Activated T-helper 2 cell treated with anti-CD3 and anti-CD28 coated beads, Interferon-gamma antibody, Interleukin-2, Interleukin-4, amounts not matched to agents 10 μg/mL and 5 μg/mL and 100 μg/mL, durations not matched to agents 14 hours and 24 hours and 36 hours (primary cell): ENCODE measurements at regions not wholly inside any gene's neighbourhood (a gene's known extent, or its start where the extent isn't known, plus 50 kb on each side); places are given as distances from the start of the nearest gene placed in this dataset.

Experiments
- DNase-seq: peaks from one replicate; pipeline ENCODE4 v3.0.0; 2021; ENCODE audit warnings: low spot score
- H3K27ac Mint-ChIP-seq: one replicate; pipeline ENCODE4 v1.8.0; 2021; ENCODE audit warnings: mixed read lengths
- H3K27me3 Mint-ChIP-seq: one replicate; pipeline ENCODE4 v1.8.0; 2021; ENCODE audit warnings: low read depth, mixed read lengths
- H3K36me3 Mint-ChIP-seq: one replicate; pipeline ENCODE4 v1.8.0; 2021; ENCODE audit warnings: low read depth, mixed read lengths
- H3K4me1 Mint-ChIP-seq: one replicate; pipeline ENCODE4 v1.8.0; 2021; ENCODE audit warnings: low read depth, mixed read lengths
- H3K4me3 Mint-ChIP-seq: one replicate; pipeline ENCODE4 v1.8.0; 2021; ENCODE audit warnings: low read depth, mild to moderate bottlenecking, moderate library complexity, mixed read lengths
- H3K9me3 Mint-ChIP-seq: one replicate; pipeline ENCODE4 v1.8.0; 2021; ENCODE audit warnings: mixed read lengths
- intact Hi-C: fragments of 100-400 bp; cut with micrococcal nuclease; formaldehyde crosslinking; loops from one replicate; pipeline ENCODE4 v1.15.1; 2023

DNA sequence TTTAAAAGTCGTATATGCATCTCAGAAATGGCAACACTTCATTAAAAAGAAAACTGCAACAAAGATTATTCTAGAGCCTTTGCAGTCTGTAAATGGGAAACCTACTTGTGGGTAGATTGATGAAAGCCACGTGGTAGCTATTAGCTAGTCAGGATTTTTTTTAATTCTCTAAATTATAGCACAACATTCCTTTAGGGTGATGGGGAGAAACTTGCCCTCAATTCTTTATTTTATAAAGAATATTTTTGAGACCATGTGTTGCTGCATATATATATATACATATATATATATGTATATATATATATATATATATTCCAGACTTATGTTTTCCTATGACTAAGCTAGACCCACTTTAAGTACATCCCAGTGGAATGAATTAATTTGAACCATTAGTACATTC lies 118.0 kb downstream of the PPP1R3A start:
- intact Hi-C loops = no loop called here
- Mint-ChIP-seq H3K4me3 (no peak overlapping the region), H3K27ac (no peak overlapping the region), H3K27me3 (no peaks in the 10 kb centered on the region), H3K9me3 (no peaks in the 10 kb centered on the region), H3K4me1 (no peaks in the 10 kb centered on the region), H3K36me3 (no peaks in the 10 kb centered on the region)
- DNase-seq = no peak

DNA sequence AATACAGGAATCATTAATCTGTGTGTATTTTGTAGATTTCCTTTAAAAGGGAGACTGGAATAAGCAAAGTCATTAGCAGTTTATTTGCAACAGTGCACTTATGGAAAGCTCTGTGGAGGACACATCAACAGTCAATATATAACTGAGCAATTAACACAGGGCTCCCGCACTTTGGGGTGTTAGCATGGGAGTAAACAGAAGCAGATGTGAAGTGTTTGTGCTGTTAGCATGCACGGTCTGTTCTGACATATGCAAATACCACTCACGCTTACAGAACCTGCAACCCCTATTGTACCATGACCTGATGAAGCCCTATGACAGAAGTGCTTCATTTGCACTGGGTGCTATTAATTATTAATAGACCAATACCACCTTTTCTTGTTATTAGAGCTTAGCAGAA lies 118.9 kb downstream of the PPP1R3A start:
- Mint-ChIP-seq H3K9me3 (no peaks in the 10 kb centered on the region), H3K4me1 (no peaks in the 10 kb centered on the region), H3K36me3 (no peaks in the 10 kb centered on the region), H3K27me3 (no peaks in the 10 kb centered on the region), H3K4me3 (no peak overlapping the region), H3K27ac (no peak overlapping the region)
- intact Hi-C loops = no loop called here
- DNase-seq = no peak

DNA sequence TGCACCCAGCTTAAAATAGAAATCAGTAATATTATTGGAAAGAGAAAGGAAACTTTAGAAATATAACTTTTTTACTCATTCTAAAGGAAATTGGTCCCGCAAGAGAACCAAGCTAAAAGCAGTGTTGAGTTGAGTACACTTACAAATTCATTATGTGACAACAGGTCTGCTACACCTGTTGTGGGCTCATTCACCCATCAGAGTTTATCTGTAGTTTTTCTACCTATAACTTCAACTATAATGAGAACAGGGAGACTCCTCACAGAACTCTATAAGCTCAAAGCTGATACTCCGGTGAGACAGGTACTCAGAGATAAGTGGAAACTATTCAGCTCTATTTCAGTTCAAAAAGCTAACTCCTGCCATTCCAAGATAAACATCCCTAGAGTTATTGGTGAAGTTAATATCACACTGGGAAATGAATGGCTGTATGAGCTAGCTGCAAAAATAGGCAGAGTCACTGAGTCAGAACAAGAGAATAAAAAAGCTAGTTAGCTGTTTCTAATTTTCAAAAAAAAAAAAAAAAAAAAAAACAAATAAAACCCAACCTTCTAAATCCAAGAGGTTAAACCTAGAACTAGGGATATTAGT lies 121.3 kb downstream of the PPP1R3A start:
- no peak overlapping the region for H3K27ac Mint-ChIP-seq
- H3K4me1 Mint-ChIP-seq = no peaks in the 10 kb centered on the region
- no peak for DNase-seq
- H3K9me3 Mint-ChIP-seq = no peaks in the 10 kb centered on the region
- no peaks in the 10 kb centered on the region for H3K27me3 Mint-ChIP-seq
- intact Hi-C loops = no loop called here
- H3K36me3 Mint-ChIP-seq = no peaks in the 10 kb centered on the region
- no peak overlapping the region for H3K4me3 Mint-ChIP-seq

- no peak overlapping the region for H3K4me3 Mint-ChIP-seq
- H3K9me3 Mint-ChIP-seq = no peaks in the 10 kb centered on the region
- intact Hi-C loops = no loop called here
- DNase-seq = no peak
- no peaks in the 10 kb centered on the region for H3K27me3 Mint-ChIP-seq
- H3K27ac Mint-ChIP-seq = no peak overlapping the region
- no peaks in the 10 kb centered on the region for H3K4me1 Mint-ChIP-seq
- H3K36me3 Mint-ChIP-seq = no peaks in the 10 kb centered on the region
Observed at GRCh38 chr7:113796557-113796956, 122.3 kb downstream of the PPP1R3A start.

DNA sequence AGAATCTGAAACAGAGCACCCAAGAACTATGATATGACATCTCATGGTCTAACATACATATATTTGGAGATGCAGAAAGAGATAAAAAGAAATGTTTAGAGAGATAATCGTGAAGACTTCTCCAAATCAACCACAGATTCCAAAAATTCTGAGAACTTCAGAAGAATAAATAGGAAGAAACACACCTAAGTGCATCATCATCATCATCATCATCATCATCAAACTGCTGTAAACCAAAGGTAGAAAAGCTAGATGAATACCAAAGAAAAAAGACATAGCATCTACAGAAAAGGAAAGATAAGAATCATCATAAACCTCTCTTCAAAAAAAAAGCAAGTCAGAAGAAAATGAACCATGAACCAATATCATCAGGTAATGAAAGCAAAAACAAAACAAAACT lies 124.2 kb downstream of the PPP1R3A start:
- Mint-ChIP-seq H3K36me3 (no peaks in the 10 kb centered on the region), H3K4me3 (no peak overlapping the region), H3K4me1 (no peaks in the 10 kb centered on the region), H3K27ac (no peak overlapping the region), H3K27me3 (no peaks in the 10 kb centered on the region), H3K9me3 (no peaks in the 10 kb centered on the region)
- intact Hi-C loops = no loop called here
- DNase-seq = no peak

- H3K9me3 Mint-ChIP-seq = no peaks in the 10 kb centered on the region
- no peaks in the 10 kb centered on the region for H3K4me1 Mint-ChIP-seq
- H3K27me3 Mint-ChIP-seq = no peaks in the 10 kb centered on the region
- no peak overlapping the region for H3K4me3 Mint-ChIP-seq
- no peak overlapping the region for H3K27ac Mint-ChIP-seq
- no peaks in the 10 kb centered on the region for H3K36me3 Mint-ChIP-seq
- DNase-seq = no peak
- intact Hi-C loops = no loop called here
Observed at GRCh38 chr7:113793171-113793570, 125.6 kb downstream of the PPP1R3A start.

DNA sequence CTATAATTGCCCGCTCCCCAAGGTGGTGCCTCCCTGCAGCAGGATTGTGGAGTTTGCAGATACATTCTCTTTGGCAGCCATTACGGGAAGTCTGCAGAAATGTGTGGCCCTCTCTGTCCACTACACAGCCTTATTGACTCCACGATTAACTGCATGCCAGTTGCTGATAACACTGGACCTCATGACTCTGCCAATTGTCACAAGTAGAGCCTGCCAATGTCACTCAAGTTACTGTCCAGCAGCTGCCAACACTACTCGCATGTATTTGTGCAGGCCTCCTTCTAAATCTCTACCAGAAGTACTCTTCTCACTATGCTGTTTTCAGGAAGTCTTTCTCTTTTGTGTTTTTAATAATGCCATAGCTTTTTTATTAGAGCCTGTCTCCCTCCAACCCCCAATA lies 128.8 kb downstream of the PPP1R3A start:
- Mint-ChIP-seq H3K9me3 (no peaks in the 10 kb centered on the region), H3K4me1 (no peaks in the 10 kb centered on the region), H3K36me3 (no peaks in the 10 kb centered on the region), H3K4me3 (no peak overlapping the region), H3K27ac (no peak overlapping the region), H3K27me3 (no peaks in the 10 kb centered on the region)
- intact Hi-C loops = no loop called here
- DNase-seq = no peak

- H3K36me3 Mint-ChIP-seq = no peaks in the 10 kb centered on the region
- DNase-seq = no peak
- no peak overlapping the region for H3K4me3 Mint-ChIP-seq
- intact Hi-C loops = no loop called here
- no peaks in the 10 kb centered on the region for H3K27me3 Mint-ChIP-seq
- no peaks in the 10 kb centered on the region for H3K9me3 Mint-ChIP-seq
- no peaks in the 10 kb centered on the region for H3K4me1 Mint-ChIP-seq
- H3K27ac Mint-ChIP-seq = no peak overlapping the region
Observed at GRCh38 chr7:113787106-113787505, 131.7 kb downstream of the PPP1R3A start.

- Mint-ChIP-seq H3K4me1 (no peaks in the 10 kb centered on the region), H3K4me3 (no peak overlapping the region), H3K27ac (no peak overlapping the region), H3K36me3 (no peaks in the 10 kb centered on the region), H3K9me3 (no peaks in the 10 kb centered on the region), H3K27me3 (no peaks in the 10 kb centered on the region)
- intact Hi-C loops = no loop called here
- DNase-seq = no peak
Observed at GRCh38 chr7:113784956-113785355, 133.9 kb downstream of the PPP1R3A start.

- no peak for DNase-seq
- no peaks in the 10 kb centered on the region for H3K9me3 Mint-ChIP-seq
- no peaks in the 10 kb centered on the region for H3K36me3 Mint-ChIP-seq
- no peaks in the 10 kb centered on the region for H3K4me1 Mint-ChIP-seq
- H3K27ac Mint-ChIP-seq = no peak overlapping the region
- no peak overlapping the region for H3K4me3 Mint-ChIP-seq
- intact Hi-C loops = no loop called here
- no peaks in the 10 kb centered on the region for H3K27me3 Mint-ChIP-seq
Observed at GRCh38 chr7:113784316-113784715, 134.5 kb downstream of the PPP1R3A start.

DNA sequence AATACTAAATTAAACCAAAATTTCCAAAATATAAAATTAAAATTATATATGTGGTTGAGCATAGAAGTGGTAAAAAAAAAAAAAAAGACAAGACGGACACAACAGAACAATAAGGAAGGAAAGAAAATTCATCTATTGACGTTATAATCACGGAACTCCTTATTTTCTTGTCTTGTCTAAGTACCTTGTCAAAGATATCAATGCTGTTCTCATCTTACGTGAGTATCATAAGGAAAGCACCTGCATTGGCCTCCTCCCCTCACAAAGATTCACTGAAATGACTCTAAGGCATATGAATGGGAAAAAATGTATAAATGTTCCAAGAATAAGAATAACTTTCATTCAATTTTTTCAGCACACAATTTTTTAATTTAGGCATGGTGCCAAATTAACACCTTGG lies 135.4 kb downstream of the PPP1R3A start:
- no peaks in the 10 kb centered on the region for H3K9me3 Mint-ChIP-seq
- intact Hi-C loops = no loop called here

DNA sequence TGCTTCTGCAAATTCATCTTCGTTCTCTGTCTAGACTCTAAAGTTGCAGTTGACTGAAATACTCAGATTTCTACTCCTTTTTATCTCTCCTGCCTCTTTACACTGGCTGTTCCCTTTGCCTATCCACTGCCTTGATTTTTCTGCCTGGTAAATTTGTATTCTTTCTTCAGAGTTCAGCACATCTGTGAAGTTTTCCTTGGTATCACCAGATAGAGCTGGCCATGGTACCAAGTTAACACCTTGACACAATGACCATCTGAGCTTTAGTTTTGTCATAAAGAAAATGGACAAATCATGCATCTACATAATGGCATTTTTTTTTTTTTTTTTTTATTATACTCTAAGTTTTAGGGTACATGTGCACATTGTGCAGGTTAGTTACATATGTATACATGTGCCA lies 143.0 kb downstream of the PPP1R3A start:
- H3K4me3 Mint-ChIP-seq = no peak overlapping the region
- H3K9me3 Mint-ChIP-seq = no peaks in the 10 kb centered on the region
- no peaks in the 10 kb centered on the region for H3K4me1 Mint-ChIP-seq
- no peaks in the 10 kb centered on the region for H3K36me3 Mint-ChIP-seq
- intact Hi-C loops = no loop called here
- no peak overlapping the region for H3K27ac Mint-ChIP-seq
- no peak for DNase-seq
- H3K27me3 Mint-ChIP-seq = no peaks in the 10 kb centered on the region

More for the DNA sequence above, 135.4 kb downstream of the PPP1R3A start:
- H3K27ac Mint-ChIP-seq = no peak overlapping the region
- no peaks in the 10 kb centered on the region for H3K4me1 Mint-ChIP-seq
- no peak for DNase-seq
- H3K4me3 Mint-ChIP-seq = no peak overlapping the region
- H3K27me3 Mint-ChIP-seq = no peaks in the 10 kb centered on the region
- no peaks in the 10 kb centered on the region for H3K36me3 Mint-ChIP-seq

GRCh38 chr7:113775401-113775800 lies 143.4 kb downstream of the PPP1R3A start:
- Mint-ChIP-seq H3K27ac (no peak overlapping the region), H3K9me3 (no peaks in the 10 kb centered on the region), H3K4me1 (no peaks in the 10 kb centered on the region), H3K36me3 (no peaks in the 10 kb centered on the region), H3K4me3 (no peak overlapping the region), H3K27me3 (no peaks in the 10 kb centered on the region)
- DNase-seq = no peak
- intact Hi-C loops = no loop called here

- Mint-ChIP-seq H3K4me3 (no peak overlapping the region), H3K27ac (no peak overlapping the region), H3K4me1 (no peaks in the 10 kb centered on the region), H3K27me3 (no peaks in the 10 kb centered on the region), H3K9me3 (no peaks in the 10 kb centered on the region), H3K36me3 (no peaks in the 10 kb centered on the region)
- no peak for DNase-seq
- intact Hi-C loops = no loop called here
Observed at GRCh38 chr7:113774182-113774807, 144.5 kb downstream of the PPP1R3A start.
